WI38 (cell line): ENCODE measurements at regions not wholly inside any gene's neighbourhood (a gene's known extent, or its start where the extent isn't known, plus 50 kb on each side); places are given as distances from the start of the nearest gene placed in this dataset.

Experiments used
- H3K4me3 ChIP-seq: 2 replicates; pipeline ENCODE4 v1.5.1; 2011; ENCODE audit warnings: low read depth, mild to moderate bottlenecking, control low read depth, low read length
- CTCF ChIP-seq: IDR thresholded peaks from 2 replicates; pipeline ENCODE4 v1.5.1; 2012; ENCODE audit warnings: low read depth, mild to moderate bottlenecking, control low read depth, low read length

- H3K4me3 ChIP-seq, result no peak overlapping the region
- TF ChIP-seq CTCF, result no peak
Measured at GRCh38 chr19:29297381-29297780, 84.4 kb upstream of the UQCRFS1 start.

GRCh38 chr19:29299416-29300380 lies 86.7 kb upstream of the UQCRFS1 start:
- no peak for TF ChIP-seq CTCF
- no peak overlapping the region for H3K4me3 ChIP-seq

- no peak overlapping the region for H3K4me3 ChIP-seq
- no peak for TF ChIP-seq CTCF
Measured at GRCh38 chr19:29302002-29302928, 89.3 kb upstream of the UQCRFS1 start.

GRCh38 chr19:29303069-29303718 lies 90.2 kb upstream of the UQCRFS1 start:
- no peak for TF ChIP-seq CTCF
- no peak overlapping the region for H3K4me3 ChIP-seq

GRCh38 chr19:29303719-29304090 lies 90.8 kb upstream of the UQCRFS1 start:
- H3K4me3 ChIP-seq, result no peak overlapping the region
- TF ChIP-seq CTCF, result no peak

- TF ChIP-seq CTCF, result no peak
- H3K4me3 ChIP-seq, result no peak overlapping the region
Measured at GRCh38 chr19:29305268-29305667, 92.3 kb upstream of the UQCRFS1 start.
